ENCODE measurements at regions not wholly inside any gene's neighbourhood (a gene's known extent, or its start where the extent isn't known, plus 50 kb on each side); places are given as distances from the start of the nearest gene placed in this dataset.

GRCh38 chr1:117747605-117748004 lies 141.8 kb downstream of the TENT5C start:
- Histone ChIP-seq H2AFZ (ENCODE audit: low read length) (no peak overlapping the region), H3F3A (ENCODE audit: insufficient read depth, low read length) (no peaks in the 10 kb centered on the region), H3K4me1 (ENCODE audit: insufficient read depth, low read length, severe bottlenecking) (no peaks in the 10 kb centered on the region), H3K79me2 (ENCODE audit: insufficient read depth, low read length) (no peaks in the 10 kb centered on the region), H3K9ac (ENCODE audit: low read length) (no peak overlapping the region), H3K36me3 (ENCODE audit: insufficient read depth, low read length) (no peaks in the 10 kb centered on the region), H3K9me2 (ENCODE audit: low read depth, low read length) (no peaks in the 10 kb centered on the region), H4K20me1 (ENCODE audit: insufficient read depth, low read length) (no peaks in the 10 kb centered on the region), H3K27me3 (ENCODE audit: insufficient read depth, low read length) (no peaks in the 10 kb centered on the region), H3K9me3 (ENCODE audit: low read length) (no peaks in the 10 kb centered on the region), H3K4me3 (ENCODE audit: low read depth, low read length, poor library complexity, severe bottlenecking) (no peak overlapping the region), H3K27ac (ENCODE audit: low read depth, low read length, poor library complexity, severe bottlenecking) (no peak overlapping the region), H3K4me2 (ENCODE audit: low read length) (no peak overlapping the region)
- TF ChIP-seq, protein P1, sequence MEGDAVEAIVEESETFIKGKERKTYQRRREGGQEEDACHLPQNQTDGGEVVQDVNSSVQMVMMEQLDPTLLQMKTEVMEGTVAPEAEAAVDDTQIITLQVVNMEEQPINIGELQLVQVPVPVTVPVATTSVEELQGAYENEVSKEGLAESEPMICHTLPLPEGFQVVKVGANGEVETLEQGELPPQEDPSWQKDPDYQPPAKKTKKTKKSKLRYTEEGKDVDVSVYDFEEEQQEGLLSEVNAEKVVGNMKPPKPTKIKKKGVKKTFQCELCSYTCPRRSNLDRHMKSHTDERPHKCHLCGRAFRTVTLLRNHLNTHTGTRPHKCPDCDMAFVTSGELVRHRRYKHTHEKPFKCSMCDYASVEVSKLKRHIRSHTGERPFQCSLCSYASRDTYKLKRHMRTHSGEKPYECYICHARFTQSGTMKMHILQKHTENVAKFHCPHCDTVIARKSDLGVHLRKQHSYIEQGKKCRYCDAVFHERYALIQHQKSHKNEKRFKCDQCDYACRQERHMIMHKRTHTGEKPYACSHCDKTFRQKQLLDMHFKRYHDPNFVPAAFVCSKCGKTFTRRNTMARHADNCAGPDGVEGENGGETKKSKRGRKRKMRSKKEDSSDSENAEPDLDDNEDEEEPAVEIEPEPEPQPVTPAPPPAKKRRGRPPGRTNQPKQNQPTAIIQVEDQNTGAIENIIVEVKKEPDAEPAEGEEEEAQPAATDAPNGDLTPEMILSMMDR (IDR thresholded peaks at IDR 0.05; ENCODE audit: low read length): no peak
- no peak for TF ChIP-seq EZH2 (IDR thresholded peaks at IDR 0.05; ENCODE audit: borderline replicate concordance, low read length)

DNA sequence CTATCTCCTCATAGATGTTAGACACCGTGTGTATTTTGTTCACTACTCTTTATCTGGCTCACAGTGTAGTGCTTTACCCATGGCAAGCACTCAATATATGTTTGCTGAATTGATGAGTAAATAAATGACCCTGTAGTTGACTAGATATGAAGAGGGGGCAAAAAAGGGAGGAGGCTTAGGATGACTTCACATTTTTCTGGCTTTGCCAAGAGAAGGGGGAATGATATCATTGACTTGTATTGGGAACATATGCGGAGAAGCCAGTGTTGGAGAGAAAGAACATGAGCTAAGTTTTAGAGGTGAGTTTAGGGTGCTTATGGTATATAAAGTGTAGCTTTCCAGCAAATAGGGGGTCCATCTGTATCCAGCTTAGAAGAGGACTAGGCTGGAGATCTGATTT lies 145.5 kb downstream of the TENT5C start:
- Histone ChIP-seq H3K9ac (ENCODE audit: low read length) (no peak overlapping the region), H3K36me3 (ENCODE audit: insufficient read depth, low read length) (no peaks in the 10 kb centered on the region), H3K79me2 (ENCODE audit: insufficient read depth, low read length) (no peaks in the 10 kb centered on the region), H3K27ac (ENCODE audit: low read depth, low read length, poor library complexity, severe bottlenecking) (no peak overlapping the region), H3K4me2 (ENCODE audit: low read length) (no peak overlapping the region), H3K9me2 (ENCODE audit: low read depth, low read length) (no peaks in the 10 kb centered on the region), H3K9me3 (ENCODE audit: low read length) (no peaks in the 10 kb centered on the region), H3K27me3 (ENCODE audit: insufficient read depth, low read length) (no peaks in the 10 kb centered on the region; the same call in 1 of the 2 replicates), H3K4me3 (ENCODE audit: low read depth, low read length, poor library complexity, severe bottlenecking) (no peak overlapping the region), H4K20me1 (ENCODE audit: insufficient read depth, low read length) (no peaks in the 10 kb centered on the region), H2AFZ (ENCODE audit: low read length) (no peak overlapping the region), H3F3A (ENCODE audit: insufficient read depth, low read length) (no peaks in the 10 kb centered on the region), H3K4me1 (ENCODE audit: insufficient read depth, low read length, severe bottlenecking) (no peaks in the 10 kb centered on the region)
- TF ChIP-seq, protein P1 (IDR thresholded peaks at IDR 0.05; ENCODE audit: low read length): no peak
- TF ChIP-seq EZH2 (IDR thresholded peaks at IDR 0.05; ENCODE audit: borderline replicate concordance, low read length): no peak

GRCh38 chr1:117752661-117753060 lies 146.8 kb downstream of the TENT5C start:
- no peak overlapping the region for H3K4me2 ChIP-seq (ENCODE audit: low read length)
- no peak overlapping the region for H3K27ac ChIP-seq (ENCODE audit: low read depth, low read length, poor library complexity, severe bottlenecking)
- no peaks in the 10 kb centered on the region for H3F3A ChIP-seq (ENCODE audit: insufficient read depth, low read length)
- no peak overlapping the region for H3K4me3 ChIP-seq (ENCODE audit: low read depth, low read length, poor library complexity, severe bottlenecking)
- no peaks in the 10 kb centered on the region for H3K9me3 ChIP-seq (ENCODE audit: low read length)
- no peak overlapping the region for H3K9ac ChIP-seq (ENCODE audit: low read length)
- TF ChIP-seq EZH2 (IDR thresholded peaks at IDR 0.05; ENCODE audit: borderline replicate concordance, low read length): no peak
- TF ChIP-seq, protein P1 (IDR thresholded peaks at IDR 0.05; ENCODE audit: low read length): no peak
- no peaks in the 10 kb centered on the region for H3K9me2 ChIP-seq (ENCODE audit: low read depth, low read length)
- no peak overlapping the region for H2AFZ ChIP-seq (ENCODE audit: low read length)
- no peaks in the 10 kb centered on the region for H3K4me1 ChIP-seq (ENCODE audit: insufficient read depth, low read length, severe bottlenecking)
- no peaks in the 10 kb centered on the region for H4K20me1 ChIP-seq (ENCODE audit: insufficient read depth, low read length)
- H3K27me3 ChIP-seq (ENCODE audit: insufficient read depth, low read length): no peaks in the 10 kb centered on the region; the same call in 1 of the 2 replicates
- H3K36me3 ChIP-seq (ENCODE audit: insufficient read depth, low read length): no peaks in the 10 kb centered on the region
- H3K79me2 ChIP-seq (ENCODE audit: insufficient read depth, low read length): no peaks in the 10 kb centered on the region
